Panc1 (cell line): ENCODE measurements at regions not wholly inside any gene's neighbourhood (a gene's known extent, or its start where the extent isn't known, plus 50 kb on each side); places are given as distances from the start of the nearest gene placed in this dataset.

Source experiments
- POLR2AphosphoS5 ChIP-seq: IDR thresholded peaks from 2 replicates; pipeline ENCODE4 v1.6.1; 2012; ENCODE audit warnings: mild to moderate bottlenecking, low read depth, low read length, moderate library complexity
- SIN3A ChIP-seq: IDR thresholded peaks from 2 replicates; pipeline ENCODE4 v1.6.1; 2012; ENCODE audit warnings: low read depth, mild to moderate bottlenecking, low read length, moderate library complexity, borderline replicate concordance; ENCODE audit not compliant: insufficient read depth
- TCF7L2 ChIP-seq: IDR thresholded peaks from 2 replicates; pipeline ENCODE4 v1.6.1; 2011; ENCODE audit warnings: mild to moderate bottlenecking, low read depth, low read length, inconsistent platforms
- TF ChIP-seq, protein P1 (sequence below): fragments of 450-650 bp; IDR thresholded peaks from 2 replicates; pipeline ENCODE4 v1.5.1; 2017; ENCODE audit warnings: mild to moderate bottlenecking
- TF ChIP-seq, protein P2 (sequence below), 2 experiments: IDR thresholded peaks; 2 replicates each; pipeline ENCODE4 v1.6.1; 2011 to 2012; ENCODE audit warnings: low read depth in 2 of 2, control low read depth in 1 of 2, low read length in 1 of 2, mild to moderate bottlenecking in 1 of 2, moderate library complexity in 1 of 2; ENCODE audit not compliant: insufficient read depth in 1 of 2

DNA sequence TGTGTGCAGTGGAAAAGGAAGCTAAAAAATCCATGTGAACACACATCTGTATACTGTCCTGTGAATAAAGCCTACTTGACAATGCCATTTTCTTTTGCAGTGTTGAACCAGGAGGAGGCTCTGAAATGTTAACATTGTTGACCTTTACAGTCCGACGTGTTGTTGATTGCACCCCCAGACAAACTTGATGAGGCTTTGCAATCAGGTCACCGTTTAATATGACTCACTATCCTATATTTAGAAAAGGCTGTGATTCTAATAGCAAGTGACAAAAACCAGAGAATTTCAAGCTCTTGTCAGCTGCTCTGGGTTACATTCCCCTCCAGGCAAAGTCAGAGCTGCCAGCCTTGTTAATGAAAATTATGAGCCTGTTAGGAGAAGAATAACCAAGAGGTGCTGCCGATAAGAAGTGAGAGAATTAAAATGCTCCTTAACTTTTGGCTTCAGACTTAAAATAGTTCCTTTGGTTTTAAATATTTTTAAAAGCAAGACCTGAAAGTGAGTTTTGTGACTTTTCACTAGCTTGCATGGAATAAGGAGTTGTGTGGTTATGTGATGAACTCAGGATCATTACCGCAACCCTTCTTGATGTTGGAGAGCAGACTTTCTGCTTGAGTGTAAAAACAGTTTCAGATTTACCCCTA, 162.1 kb downstream of the QPCT start:
- TF ChIP-seq, protein P1, sequence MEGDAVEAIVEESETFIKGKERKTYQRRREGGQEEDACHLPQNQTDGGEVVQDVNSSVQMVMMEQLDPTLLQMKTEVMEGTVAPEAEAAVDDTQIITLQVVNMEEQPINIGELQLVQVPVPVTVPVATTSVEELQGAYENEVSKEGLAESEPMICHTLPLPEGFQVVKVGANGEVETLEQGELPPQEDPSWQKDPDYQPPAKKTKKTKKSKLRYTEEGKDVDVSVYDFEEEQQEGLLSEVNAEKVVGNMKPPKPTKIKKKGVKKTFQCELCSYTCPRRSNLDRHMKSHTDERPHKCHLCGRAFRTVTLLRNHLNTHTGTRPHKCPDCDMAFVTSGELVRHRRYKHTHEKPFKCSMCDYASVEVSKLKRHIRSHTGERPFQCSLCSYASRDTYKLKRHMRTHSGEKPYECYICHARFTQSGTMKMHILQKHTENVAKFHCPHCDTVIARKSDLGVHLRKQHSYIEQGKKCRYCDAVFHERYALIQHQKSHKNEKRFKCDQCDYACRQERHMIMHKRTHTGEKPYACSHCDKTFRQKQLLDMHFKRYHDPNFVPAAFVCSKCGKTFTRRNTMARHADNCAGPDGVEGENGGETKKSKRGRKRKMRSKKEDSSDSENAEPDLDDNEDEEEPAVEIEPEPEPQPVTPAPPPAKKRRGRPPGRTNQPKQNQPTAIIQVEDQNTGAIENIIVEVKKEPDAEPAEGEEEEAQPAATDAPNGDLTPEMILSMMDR = no peak
- TF ChIP-seq TCF7L2 (no peak), POLR2AphosphoS5 (no peak), SIN3A (no peak)
- TF ChIP-seq, protein P2, sequence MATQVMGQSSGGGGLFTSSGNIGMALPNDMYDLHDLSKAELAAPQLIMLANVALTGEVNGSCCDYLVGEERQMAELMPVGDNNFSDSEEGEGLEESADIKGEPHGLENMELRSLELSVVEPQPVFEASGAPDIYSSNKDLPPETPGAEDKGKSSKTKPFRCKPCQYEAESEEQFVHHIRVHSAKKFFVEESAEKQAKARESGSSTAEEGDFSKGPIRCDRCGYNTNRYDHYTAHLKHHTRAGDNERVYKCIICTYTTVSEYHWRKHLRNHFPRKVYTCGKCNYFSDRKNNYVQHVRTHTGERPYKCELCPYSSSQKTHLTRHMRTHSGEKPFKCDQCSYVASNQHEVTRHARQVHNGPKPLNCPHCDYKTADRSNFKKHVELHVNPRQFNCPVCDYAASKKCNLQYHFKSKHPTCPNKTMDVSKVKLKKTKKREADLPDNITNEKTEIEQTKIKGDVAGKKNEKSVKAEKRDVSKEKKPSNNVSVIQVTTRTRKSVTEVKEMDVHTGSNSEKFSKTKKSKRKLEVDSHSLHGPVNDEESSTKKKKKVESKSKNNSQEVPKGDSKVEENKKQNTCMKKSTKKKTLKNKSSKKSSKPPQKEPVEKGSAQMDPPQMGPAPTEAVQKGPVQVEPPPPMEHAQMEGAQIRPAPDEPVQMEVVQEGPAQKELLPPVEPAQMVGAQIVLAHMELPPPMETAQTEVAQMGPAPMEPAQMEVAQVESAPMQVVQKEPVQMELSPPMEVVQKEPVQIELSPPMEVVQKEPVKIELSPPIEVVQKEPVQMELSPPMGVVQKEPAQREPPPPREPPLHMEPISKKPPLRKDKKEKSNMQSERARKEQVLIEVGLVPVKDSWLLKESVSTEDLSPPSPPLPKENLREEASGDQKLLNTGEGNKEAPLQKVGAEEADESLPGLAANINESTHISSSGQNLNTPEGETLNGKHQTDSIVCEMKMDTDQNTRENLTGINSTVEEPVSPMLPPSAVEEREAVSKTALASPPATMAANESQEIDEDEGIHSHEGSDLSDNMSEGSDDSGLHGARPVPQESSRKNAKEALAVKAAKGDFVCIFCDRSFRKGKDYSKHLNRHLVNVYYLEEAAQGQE (IDR thresholded peaks at IDR 0.05; ENCODE audit: insufficient read depth in 1 of 2, low read depth in 2 of 2, low read length in 1 of 2) = no peak
